ENCODE measurements at regions not wholly inside any gene's neighbourhood (a gene's known extent, or its start where the extent isn't known, plus 50 kb on each side); places are given as distances from the start of the nearest gene placed in this dataset.

DNA sequence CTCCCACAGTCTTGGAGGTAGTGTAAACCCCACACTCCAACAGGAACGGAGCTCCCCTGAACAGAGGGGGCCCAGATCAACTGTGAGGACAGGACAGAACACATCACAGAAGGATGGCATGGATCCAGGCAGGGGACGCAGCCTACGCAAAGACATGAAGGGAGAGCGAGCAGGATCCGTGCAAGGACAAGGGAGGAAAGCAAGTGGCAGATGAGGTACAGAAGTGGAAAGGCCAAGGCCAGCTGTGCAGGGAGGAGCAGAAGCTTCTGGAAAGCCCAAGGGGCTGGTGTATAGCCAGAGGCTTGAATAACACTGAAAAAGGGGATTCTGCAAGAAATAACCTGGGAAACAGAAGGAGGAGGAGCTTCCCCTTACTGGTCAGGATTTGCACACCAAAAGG lies 81.2 kb downstream of the SIPA1L2 start:
- no peak overlapping the region for H3K27ac ChIP-seq
- no peak for TF ChIP-seq ZFX (IDR thresholded peaks at IDR 0.05)
- TF ChIP-seq, protein P1, sequence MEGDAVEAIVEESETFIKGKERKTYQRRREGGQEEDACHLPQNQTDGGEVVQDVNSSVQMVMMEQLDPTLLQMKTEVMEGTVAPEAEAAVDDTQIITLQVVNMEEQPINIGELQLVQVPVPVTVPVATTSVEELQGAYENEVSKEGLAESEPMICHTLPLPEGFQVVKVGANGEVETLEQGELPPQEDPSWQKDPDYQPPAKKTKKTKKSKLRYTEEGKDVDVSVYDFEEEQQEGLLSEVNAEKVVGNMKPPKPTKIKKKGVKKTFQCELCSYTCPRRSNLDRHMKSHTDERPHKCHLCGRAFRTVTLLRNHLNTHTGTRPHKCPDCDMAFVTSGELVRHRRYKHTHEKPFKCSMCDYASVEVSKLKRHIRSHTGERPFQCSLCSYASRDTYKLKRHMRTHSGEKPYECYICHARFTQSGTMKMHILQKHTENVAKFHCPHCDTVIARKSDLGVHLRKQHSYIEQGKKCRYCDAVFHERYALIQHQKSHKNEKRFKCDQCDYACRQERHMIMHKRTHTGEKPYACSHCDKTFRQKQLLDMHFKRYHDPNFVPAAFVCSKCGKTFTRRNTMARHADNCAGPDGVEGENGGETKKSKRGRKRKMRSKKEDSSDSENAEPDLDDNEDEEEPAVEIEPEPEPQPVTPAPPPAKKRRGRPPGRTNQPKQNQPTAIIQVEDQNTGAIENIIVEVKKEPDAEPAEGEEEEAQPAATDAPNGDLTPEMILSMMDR (conservative IDR thresholded peaks at IDR 0.05) = no peak

DNA sequence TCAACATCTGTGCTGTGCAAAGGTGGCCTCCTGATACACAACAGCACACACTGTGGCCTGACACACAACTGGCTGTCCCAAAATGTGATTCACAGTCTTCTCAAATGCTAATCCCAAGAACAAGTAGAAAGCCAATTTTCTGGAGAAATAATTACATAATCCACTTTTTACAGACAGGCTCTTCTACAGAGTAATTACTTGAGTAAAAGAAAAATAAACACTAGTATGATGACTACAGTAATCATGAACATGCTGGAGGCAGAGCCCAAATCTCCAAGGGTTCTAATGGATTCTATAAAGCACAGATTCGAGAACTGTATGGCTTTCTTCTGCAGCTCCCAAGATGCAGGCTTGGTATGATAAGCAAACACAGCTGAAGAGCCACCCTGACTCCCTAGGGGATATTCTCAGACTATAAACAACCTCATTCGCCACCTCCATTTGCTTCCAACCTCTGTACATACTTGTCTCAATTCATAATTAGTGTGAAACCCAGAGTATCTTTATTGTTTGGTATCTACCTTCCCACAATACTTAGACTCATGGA lies 81.9 kb downstream of the SIPA1L2 start:
- TF ChIP-seq, protein P1 (conservative IDR thresholded peaks at IDR 0.05) = no peak
- TF ChIP-seq ZFX (IDR thresholded peaks at IDR 0.05) = no peak
- no peak overlapping the region for H3K27ac ChIP-seq

DNA sequence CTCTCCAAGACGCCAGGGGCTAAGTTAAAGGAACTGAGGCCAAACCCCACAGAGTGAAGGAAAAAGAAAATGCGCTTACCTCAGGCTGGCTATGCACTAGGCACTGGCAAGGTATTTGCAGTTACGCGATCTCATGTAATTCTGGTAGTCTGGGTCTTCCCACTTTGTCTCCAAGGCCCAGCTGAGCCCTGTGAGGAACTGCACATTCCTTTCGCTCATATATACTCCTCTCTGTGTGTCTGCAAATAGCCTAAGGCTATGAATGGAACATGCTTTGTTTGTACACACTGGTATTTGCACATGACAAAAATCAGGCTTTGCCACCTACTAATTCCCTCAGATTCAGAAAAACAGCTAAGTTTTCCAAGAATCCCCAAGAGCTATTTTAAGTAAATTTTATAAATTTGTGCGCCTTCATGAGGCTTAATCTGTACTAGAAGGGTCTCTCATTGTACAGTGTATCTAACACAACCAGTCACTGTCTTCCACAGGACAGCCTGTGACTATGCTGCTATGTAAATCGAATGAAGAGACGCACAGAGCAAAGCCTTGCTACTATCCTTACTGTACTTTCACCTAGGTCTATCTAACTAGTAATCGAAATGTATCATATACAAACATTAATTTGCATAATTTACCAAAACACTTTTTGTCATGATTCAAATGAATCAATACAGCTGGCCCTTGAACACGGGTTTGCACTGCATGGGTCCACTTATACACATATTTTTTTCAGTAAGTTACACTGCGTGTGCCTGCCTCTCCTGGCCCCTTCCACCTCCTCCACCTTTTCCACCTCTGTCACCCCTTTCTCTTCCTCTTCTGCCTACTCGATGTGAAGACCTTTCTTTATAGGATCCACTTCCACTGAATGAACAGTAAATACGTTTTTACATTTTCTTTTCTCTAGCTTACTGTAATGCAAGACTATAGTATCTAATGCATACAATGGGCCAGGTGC lies 87.0 kb downstream of the SIPA1L2 start:
- TF ChIP-seq ZFX (IDR thresholded peaks at IDR 0.05) = no peak
- TF ChIP-seq, protein P1 (conservative IDR thresholded peaks at IDR 0.05) = no peak

DNA sequence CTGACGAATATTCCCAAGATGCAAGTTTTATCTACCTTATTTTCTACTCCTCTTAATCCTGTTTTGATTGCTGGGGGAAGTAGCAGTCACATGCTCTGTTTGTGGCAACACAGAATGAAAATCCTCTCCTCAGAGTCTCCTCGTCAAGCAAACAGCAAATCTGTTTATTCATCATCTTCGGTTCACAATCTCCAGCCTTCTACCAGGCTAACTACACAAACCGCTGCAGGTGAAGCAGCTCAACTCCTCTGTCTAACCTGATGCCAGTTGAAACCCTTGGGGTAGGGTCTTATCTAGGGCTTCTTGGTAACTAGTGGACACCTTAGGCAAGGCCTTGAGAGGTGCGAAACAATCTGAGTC lies 91.0 kb downstream of the SIPA1L2 start:
- H3K27ac ChIP-seq = no peak overlapping the region
- TF ChIP-seq ZFX (IDR thresholded peaks at IDR 0.05) = no peak
- TF ChIP-seq, protein P1 (conservative IDR thresholded peaks at IDR 0.05) = no peak

More for the DNA sequence above, 87.0 kb downstream of the SIPA1L2 start:
- no peak overlapping the region for H3K27ac ChIP-seq

DNA sequence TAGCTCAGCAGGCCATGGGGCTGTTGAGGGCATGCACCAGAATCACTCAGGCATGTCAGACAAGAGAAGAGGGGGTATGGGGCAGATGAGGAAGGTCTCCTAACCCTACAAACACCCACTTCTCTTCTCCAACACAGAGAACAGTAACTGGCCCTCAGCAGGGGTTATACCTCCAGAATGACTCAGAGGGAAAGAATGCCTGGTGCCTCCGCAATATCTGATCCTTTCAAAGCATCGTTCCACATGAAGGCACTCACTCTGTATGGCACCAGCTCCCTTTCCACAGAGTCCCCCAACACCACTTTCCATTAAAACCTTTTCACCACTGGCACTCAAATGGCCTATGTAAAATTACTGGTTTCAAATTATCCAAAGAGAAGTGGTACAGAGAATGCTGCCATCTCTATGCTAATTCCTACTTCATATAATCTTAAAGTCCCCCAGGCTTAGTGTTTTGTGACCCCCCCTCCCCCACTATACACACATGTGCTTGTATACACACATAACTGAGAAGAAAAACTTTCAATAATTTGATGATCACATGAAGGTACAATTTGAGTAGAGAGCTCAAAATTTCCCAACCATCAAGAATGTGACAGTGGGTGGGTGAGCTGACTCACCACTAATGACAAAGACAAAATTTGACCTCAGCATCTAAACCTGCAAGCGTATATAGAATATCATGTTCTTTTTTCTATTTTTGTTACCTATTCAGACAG lies 91.5 kb downstream of the SIPA1L2 start:
- TF ChIP-seq, protein P1 (conservative IDR thresholded peaks at IDR 0.05) = no peak
- no peak for TF ChIP-seq ZFX (IDR thresholded peaks at IDR 0.05)
- no peak overlapping the region for H3K27ac ChIP-seq

DNA sequence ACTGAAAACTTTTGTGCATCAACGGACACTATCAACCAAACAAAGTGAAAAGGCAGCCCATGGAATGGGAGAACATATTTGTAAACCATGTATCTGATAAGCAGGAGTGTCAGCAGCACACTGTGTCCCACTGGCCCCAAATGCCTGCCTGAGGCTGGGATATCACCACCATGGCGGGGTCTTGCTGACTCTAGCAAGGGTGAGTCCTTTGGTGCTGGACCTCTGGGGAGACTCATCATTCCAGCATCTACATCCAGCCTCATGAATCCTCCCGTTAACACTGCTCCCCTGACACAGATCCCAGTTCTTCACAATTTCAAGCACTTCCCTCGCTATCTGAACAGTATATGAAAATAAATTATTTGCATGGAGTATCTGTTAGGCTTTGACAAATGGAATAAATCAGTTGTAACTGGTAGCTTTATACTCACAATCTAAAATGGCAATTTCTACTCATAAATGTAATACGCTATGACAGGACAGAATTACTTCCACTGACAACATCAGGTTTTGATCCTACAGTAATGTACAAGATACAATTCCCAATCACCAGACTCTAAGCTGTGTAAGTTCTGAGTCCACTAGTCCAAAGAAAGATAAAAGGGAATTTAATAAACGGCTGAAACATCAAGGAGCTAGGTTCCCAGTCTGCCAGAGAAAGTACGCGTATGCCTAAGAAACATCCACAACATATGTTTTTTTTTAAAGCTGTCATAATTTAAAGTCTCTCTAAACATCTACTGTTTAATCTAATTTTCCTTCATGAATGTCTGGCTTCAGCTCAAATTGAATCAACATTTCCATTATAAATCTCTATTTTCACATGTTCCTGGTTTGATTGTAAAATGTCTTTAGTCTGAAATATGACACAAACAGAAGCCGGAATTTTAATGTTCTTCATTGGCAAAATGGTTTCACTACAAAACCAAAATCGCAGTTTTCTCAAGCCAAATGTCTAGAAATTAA lies 95.1 kb downstream of the SIPA1L2 start:
- H3K27ac ChIP-seq = no peak overlapping the region
- TF ChIP-seq ZFX (IDR thresholded peaks at IDR 0.05) = no peak
- TF ChIP-seq, protein P1 (conservative IDR thresholded peaks at IDR 0.05) = no peak

All from C4-2B (cell line).